Thoracic aorta (tissue), 2 donors: ENCODE measurements at regions not wholly inside any gene's neighbourhood (a gene's known extent, or its start where the extent isn't known, plus 50 kb on each side); places are given as distances from the start of the nearest gene placed in this dataset.

ENCODE experiments used
- ATAC-seq: fragments of 150-250 bp; one replicate; pipeline ENCODE4 v1.8.0; 2017; ENCODE audit warnings: low read depth; ENCODE audit not compliant: insufficient number of reproducible peaks, low FRiP score
- DNase-seq: peaks from one replicate; pipeline ENCODE4 v3.0.0-alpha.2; 2020; ENCODE audit warnings: low spot score
- H3K27ac ChIP-seq, 2 donors: fragments of 200-600 bp; sonication (generic); 1 replicate in 1 of 2; 2 replicates in 1 of 2; pipeline ENCODE4 v1.5.1; 2016; ENCODE audit warnings: mild to moderate bottlenecking in 2 of 2, moderate library complexity in 2 of 2
- H3K27me3 ChIP-seq: fragments of 200-600 bp; sonication (generic); replicated peaks from 2 replicates; pipeline ENCODE4 v1.6.0; 2016; ENCODE audit warnings: mild to moderate bottlenecking; ENCODE audit not compliant: insufficient read depth
- H3K36me3 ChIP-seq: fragments of 200-600 bp; sonication (generic); one replicate; pipeline ENCODE4 v1.5.1; 2016
- H3K4me1 ChIP-seq, 2 donors: fragments of 200-600 bp; sonication (generic); 1 replicate in 1 of 2; 2 replicates in 1 of 2; pipeline versions ENCODE4 v1.5.1 to v1.6.0; 2016; ENCODE audit warnings: low read depth in 2 of 2, mild to moderate bottlenecking in 1 of 2; ENCODE audit not compliant: control insufficient read depth in 1 of 2
- H3K4me3 ChIP-seq: fragments of 200-600 bp; sonication (generic); 2 replicates; pipeline ENCODE4 v1.5.1; 2016; ENCODE audit warnings: mild to moderate bottlenecking
- H3K9me3 ChIP-seq: fragments of 200-600 bp; sonication (generic); 2 replicates; pipeline ENCODE4 v1.5.1; 2016
- TF ChIP-seq, protein P1 (sequence below): fragments of 200-600 bp; sonication (generic); IDR thresholded peaks from one replicate; pipeline ENCODE4 v1.5.1; 2019; ENCODE audit warnings: antibody characterized with exemption

DNA sequence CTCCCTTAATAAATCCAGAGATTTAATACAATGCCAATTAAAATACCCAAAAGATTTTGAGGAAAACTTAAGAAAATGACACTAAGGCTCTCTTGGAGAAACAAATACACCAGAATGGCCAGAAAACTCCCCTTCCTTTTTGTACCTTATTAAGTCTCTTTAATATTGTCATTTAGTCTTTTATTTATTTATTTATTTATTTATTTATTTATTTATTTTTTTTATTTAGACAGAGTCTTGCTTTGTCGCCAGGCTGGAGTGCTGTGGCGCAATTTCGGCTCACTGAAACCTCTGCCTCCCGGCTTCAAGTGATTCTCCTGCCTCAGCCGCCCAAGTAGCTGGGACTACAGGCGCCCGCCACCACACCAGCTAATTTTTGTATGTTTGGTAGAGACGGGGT lies 210.6 kb downstream of the DACT1 start:
- Histone ChIP-seq H3K4me1 (no peaks in the 10 kb centered on the region), H3K4me3 (no peak overlapping the region), H3K9me3 (no peaks in the 10 kb centered on the region), H3K27me3 (no peaks in the 10 kb centered on the region), H3K36me3 (no peaks in the 10 kb centered on the region), H3K27ac (no peak overlapping the region)
- DNase-seq (no peak), ATAC-seq (no peak)
- TF ChIP-seq, protein P1, sequence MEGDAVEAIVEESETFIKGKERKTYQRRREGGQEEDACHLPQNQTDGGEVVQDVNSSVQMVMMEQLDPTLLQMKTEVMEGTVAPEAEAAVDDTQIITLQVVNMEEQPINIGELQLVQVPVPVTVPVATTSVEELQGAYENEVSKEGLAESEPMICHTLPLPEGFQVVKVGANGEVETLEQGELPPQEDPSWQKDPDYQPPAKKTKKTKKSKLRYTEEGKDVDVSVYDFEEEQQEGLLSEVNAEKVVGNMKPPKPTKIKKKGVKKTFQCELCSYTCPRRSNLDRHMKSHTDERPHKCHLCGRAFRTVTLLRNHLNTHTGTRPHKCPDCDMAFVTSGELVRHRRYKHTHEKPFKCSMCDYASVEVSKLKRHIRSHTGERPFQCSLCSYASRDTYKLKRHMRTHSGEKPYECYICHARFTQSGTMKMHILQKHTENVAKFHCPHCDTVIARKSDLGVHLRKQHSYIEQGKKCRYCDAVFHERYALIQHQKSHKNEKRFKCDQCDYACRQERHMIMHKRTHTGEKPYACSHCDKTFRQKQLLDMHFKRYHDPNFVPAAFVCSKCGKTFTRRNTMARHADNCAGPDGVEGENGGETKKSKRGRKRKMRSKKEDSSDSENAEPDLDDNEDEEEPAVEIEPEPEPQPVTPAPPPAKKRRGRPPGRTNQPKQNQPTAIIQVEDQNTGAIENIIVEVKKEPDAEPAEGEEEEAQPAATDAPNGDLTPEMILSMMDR = no peak

DNA sequence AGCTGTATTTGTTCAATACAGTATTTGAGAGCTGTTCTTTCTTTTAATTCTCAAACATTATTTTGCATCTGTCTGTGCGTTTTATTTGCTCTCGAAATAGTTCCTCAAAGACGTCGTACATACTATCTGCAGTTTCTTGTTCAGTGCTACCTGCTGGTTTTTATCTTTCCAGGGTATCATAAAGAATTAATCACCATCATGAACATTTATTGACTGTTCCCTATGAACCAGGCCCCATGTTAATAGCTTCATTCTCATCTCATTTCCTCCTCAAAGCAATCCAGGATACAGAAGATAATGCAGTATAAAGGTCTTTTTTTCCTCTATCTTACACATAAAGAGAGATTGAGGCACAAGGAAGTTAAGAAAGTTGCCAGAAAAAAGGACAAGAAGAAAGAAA lies 211.8 kb downstream of the DACT1 start:
- no peaks in the 10 kb centered on the region for H3K4me1 ChIP-seq
- H3K27ac ChIP-seq = no peak overlapping the region
- H3K36me3 ChIP-seq = no peaks in the 10 kb centered on the region
- H3K4me3 ChIP-seq = no peak overlapping the region
- DNase-seq = no peak
- TF ChIP-seq, protein P1 = no peak
- H3K9me3 ChIP-seq = no peaks in the 10 kb centered on the region
- no peaks in the 10 kb centered on the region for H3K27me3 ChIP-seq
- ATAC-seq = no peak

DNA sequence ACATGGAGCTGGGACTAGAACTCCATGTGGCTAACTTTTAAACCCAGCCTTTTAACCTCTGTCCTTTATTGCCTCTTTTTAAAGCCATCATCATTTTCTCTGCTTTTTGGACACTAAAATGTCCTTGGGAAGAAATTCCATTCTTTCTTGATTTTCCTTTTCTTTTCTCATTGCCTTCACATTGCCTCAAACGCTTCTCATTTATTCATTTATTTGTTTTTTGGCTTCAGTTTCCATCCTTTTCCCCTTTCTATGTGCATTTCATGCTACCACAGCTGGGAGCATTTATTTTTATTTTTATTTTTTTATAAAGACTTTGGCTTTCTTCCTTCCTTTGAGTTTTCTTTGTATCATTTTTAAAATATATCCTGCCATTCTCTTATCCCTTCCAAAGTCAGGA lies 212.2 kb downstream of the DACT1 start:
- DNase-seq (no peak), ATAC-seq (no peak)
- H3K4me1 ChIP-seq = no peaks in the 10 kb centered on the region
- H3K27ac ChIP-seq = no peak overlapping the region
- no peaks in the 10 kb centered on the region for H3K27me3 ChIP-seq
- no peak overlapping the region for H3K4me3 ChIP-seq
- H3K36me3 ChIP-seq = no peaks in the 10 kb centered on the region
- H3K9me3 ChIP-seq = no peaks in the 10 kb centered on the region
- TF ChIP-seq, protein P1 = no peak

DNA sequence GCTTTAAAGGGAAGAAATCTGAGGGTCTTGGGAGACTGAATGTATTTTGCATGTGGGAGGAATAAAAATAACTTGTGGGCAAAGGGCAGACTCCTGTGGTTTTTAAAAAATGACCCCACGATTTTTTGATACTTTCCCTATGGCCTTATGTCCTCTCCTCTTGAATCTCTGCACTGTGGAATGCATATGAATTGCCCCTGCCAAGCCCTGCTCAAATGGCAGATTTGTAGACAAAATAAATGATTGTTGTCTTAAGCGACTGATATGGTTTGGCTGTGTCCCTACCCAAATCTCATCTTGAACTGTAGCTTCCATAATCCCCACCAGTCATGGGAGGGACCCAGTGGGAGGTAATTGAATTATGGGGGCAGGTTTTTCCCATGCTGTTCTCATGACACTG lies 223.8 kb downstream of the DACT1 start:
- Histone ChIP-seq H3K27ac (no peak overlapping the region), H3K4me1 (no peaks in the 10 kb centered on the region), H3K9me3 (peaks cover 12% of the 10 kb centered on the region), H3K27me3 (no peaks in the 10 kb centered on the region), H3K4me3 (no peak overlapping the region), H3K36me3 (no peaks in the 10 kb centered on the region)
- TF ChIP-seq, protein P1 = no peak
- DNase-seq = no peak
- ATAC-seq = no peak

DNA sequence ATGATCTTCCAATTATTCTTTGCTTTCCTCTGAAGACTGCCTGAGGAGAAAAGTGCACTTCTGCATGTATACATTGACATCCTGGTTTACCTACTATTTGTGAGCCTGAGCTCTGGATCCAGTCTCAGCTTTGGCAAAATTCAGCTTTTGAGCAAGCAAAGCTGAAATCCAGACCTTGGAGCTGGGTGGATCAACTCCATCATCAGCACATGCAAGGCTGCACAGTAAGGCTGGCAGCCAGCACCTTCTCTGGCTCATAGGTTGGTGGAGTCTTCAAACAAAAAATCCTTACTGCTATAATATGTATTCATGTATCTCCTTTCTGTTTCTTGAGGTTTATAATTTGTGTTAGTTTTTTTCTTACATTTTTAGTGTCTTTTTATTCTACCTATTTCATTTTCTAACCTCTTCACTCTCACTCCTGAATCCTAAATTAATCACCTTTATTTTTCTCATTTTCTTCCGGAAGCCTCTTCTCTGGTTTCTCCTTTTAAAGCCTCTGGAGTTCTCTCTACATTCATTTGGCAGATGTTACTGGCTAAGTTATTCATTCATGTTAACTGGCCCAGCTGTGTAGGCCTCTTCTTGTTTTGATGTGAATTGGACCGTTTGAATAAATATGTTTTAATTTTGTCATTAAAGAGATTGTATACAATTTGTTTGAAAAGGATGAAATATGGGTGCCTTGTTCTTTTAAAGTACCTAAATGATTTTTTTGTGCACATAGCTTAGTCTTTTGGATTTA lies 224.8 kb downstream of the DACT1 start:
- TF ChIP-seq, protein P1 = no peak
- Histone ChIP-seq H3K27ac (no peak overlapping the region), H3K4me1 (no peaks in the 10 kb centered on the region), H3K4me3 (no peak overlapping the region), H3K36me3 (no peaks in the 10 kb centered on the region), H3K27me3 (no peaks in the 10 kb centered on the region), H3K9me3 (peaks cover 12% of the 10 kb centered on the region)
- no peak for ATAC-seq
- no peak for DNase-seq
